ENCODE measurements at regions not wholly inside any gene's neighbourhood (a gene's known extent, or its start where the extent isn't known, plus 50 kb on each side); places are given as distances from the start of the nearest gene placed in this dataset.

- no peak for TF ChIP-seq SUZ12 (IDR thresholded peaks at IDR 0.05; ENCODE audit: extremely low read depth, insufficient read depth, insufficient read length)
- TF ChIP-seq ZNF274 (IDR thresholded peaks at IDR 0.05; ENCODE audit: low read depth, low read length), result no peak
Observed at GRCh38 chr17:16880843-16881230, 91.1 kb downstream of the TNFRSF13B start.

All from NT2/D1 (cell line).